Hepatocyte (in vitro differentiated cells): ENCODE measurements at regions not wholly inside any gene's neighbourhood (a gene's known extent, or its start where the extent isn't known, plus 50 kb on each side); places are given as distances from the start of the nearest gene placed in this dataset.
"Not testable (repeated sequence)": the region's sequence is repeated elsewhere in the genome, so short reads cannot be mapped to it uniquely, and the experiment has no call there.

Experiments used
- DNase-seq: peaks from one replicate; pipeline ENCODE4 v3.0.0-alpha.2; 2016; ENCODE audit warnings: low spot score
- H2AFZ ChIP-seq: fragments of 200-600 bp; sonication (generic); 2 replicates; pipeline ENCODE4 v1.6.0; 2016; ENCODE audit warnings: antibody characterized with exemption, mild to moderate bottlenecking
- H3K27ac ChIP-seq: fragments of 200-600 bp; sonication (generic); 2 replicates; pipeline ENCODE4 v1.5.1; 2016; ENCODE audit warnings: mild to moderate bottlenecking
- H3K27me3 ChIP-seq: fragments of 200-600 bp; sonication (generic); 2 replicates; pipeline ENCODE4 v1.6.1; 2016
- H3K36me3 ChIP-seq: fragments of 200-600 bp; sonication (generic); replicated peaks from 2 replicates; pipeline ENCODE4 v1.5.1; 2016; ENCODE audit warnings: low read depth; ENCODE audit not compliant: insufficient read depth
- H3K4me1 ChIP-seq: fragments of 200-600 bp; sonication (generic); 2 replicates; pipeline ENCODE4 v1.5.1; 2016; ENCODE audit warnings: mild to moderate bottlenecking, moderate library complexity; ENCODE audit not compliant: insufficient read depth
- H3K4me2 ChIP-seq: fragments of 200-600 bp; sonication (generic); 2 replicates; pipeline ENCODE4 v1.6.0; 2016
- H3K4me3 ChIP-seq: fragments of 200-600 bp; sonication (generic); 2 replicates; pipeline ENCODE4 v1.5.1; 2016; ENCODE audit warnings: mild to moderate bottlenecking
- H3K79me2 ChIP-seq: fragments of 200-600 bp; sonication (generic); 2 replicates; pipeline ENCODE4 v1.6.0; 2017; ENCODE audit warnings: mild to moderate bottlenecking
- H3K9me2 ChIP-seq: fragments of 200-600 bp; sonication (generic); replicated peaks from 2 replicates; pipeline ENCODE4 v1.6.0; 2017; ENCODE audit warnings: mild to moderate bottlenecking; ENCODE audit not compliant: insufficient read depth
- H3K9me3 ChIP-seq: fragments of 200-600 bp; sonication (generic); 2 replicates; pipeline ENCODE4 v1.5.1; 2016; ENCODE audit warnings: low read depth, mild to moderate bottlenecking
- H4K20me1 ChIP-seq: fragments of 200-600 bp; sonication (generic); 2 replicates; pipeline ENCODE4 v1.6.0; 2016; ENCODE audit warnings: mild to moderate bottlenecking; ENCODE audit not compliant: insufficient read depth, poor library complexity, severe bottlenecking
- EZH2 ChIP-seq: fragments of 200-600 bp; sonication (generic); IDR thresholded peaks from 2 replicates; pipeline ENCODE4 v1.6.1; 2016; ENCODE audit warnings: antibody characterized with exemption, mild to moderate bottlenecking, borderline replicate concordance
- EZH2phosphoT487 ChIP-seq: fragments of 200-600 bp; sonication (generic); IDR thresholded peaks from one replicate; pipeline ENCODE4 v1.6.1; 2018; ENCODE audit warnings: antibody characterized with exemption, mild to moderate bottlenecking, low read depth, moderate library complexity; ENCODE audit not compliant: unreplicated experiment, severe bottlenecking
- WGBS: methylation state at CpG from one replicate; pipeline ENCODE4 v1.1.6; 2016; ENCODE audit warnings: low lambda C conversion rate; ENCODE audit errors: missing lambda C conversion rate; 5-methylcytosine and 5-hydroxymethylcytosine counted together
- TF ChIP-seq, protein P1 (sequence below): fragments of 200-600 bp; sonication (generic); IDR thresholded peaks from 2 replicates; pipeline ENCODE4 v1.5.1; 2016; ENCODE audit warnings: antibody characterized with exemption, mild to moderate bottlenecking; ENCODE audit not compliant: poor library complexity

DNA sequence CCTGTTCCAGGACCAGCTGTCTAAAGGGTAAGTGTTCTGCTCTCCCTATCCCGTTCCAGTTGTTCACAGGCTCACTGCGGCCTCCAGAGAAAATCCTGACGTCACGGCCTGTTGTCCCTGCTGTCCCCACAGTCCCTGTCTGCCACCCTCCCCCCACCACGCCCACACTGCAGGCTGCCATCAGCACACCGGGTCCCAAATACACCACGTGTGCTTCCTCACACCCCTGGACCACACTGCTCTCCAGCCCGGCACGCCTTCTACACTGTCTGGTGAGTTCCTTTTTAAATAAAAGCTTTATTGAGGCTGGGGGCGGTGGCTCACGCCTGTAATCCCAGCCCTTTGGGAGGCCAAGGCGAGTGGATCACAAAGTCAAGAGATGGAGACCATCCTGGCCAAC lies 88.3 kb upstream of the RUFY1 start:
- Histone ChIP-seq H3K27ac (no peak overlapping the region), H3K79me2 (no peaks in the 10 kb centered on the region), H3K9me3 (no peaks in the 10 kb centered on the region), H2AFZ (no peak overlapping the region), H3K4me2 (no peak overlapping the region), H4K20me1 (no peaks in the 10 kb centered on the region), H3K27me3 (no peaks in the 10 kb centered on the region), H3K9me2 (no peaks in the 10 kb centered on the region), H3K4me3 (no peak overlapping the region), H3K4me1 (no peaks in the 10 kb centered on the region), H3K36me3 (no peaks in the 10 kb centered on the region)
- DNase-seq: no peak
- WGBS: 88% methylated on average over 12 of the region's 12 CpGs
- TF ChIP-seq, protein P1, sequence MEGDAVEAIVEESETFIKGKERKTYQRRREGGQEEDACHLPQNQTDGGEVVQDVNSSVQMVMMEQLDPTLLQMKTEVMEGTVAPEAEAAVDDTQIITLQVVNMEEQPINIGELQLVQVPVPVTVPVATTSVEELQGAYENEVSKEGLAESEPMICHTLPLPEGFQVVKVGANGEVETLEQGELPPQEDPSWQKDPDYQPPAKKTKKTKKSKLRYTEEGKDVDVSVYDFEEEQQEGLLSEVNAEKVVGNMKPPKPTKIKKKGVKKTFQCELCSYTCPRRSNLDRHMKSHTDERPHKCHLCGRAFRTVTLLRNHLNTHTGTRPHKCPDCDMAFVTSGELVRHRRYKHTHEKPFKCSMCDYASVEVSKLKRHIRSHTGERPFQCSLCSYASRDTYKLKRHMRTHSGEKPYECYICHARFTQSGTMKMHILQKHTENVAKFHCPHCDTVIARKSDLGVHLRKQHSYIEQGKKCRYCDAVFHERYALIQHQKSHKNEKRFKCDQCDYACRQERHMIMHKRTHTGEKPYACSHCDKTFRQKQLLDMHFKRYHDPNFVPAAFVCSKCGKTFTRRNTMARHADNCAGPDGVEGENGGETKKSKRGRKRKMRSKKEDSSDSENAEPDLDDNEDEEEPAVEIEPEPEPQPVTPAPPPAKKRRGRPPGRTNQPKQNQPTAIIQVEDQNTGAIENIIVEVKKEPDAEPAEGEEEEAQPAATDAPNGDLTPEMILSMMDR: no peak

DNA sequence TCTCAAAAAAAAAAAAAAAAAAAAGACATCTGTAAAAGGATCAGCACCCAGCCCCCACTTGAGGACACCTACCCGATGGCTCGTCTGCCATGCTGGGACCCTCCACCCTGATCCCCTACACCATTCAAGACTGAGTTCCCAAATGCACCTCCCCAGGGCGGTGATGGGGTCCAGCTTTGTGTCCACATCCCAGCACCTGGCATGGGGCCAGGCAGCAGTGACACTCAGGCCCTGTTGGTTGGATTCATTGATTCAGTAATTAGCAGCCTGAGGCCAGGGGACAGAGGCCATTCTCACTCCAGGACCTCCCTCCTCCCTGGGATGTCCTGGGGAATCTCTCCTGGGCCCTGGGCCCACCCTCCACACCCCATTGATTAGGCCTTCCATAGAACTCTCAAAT lies 88.8 kb upstream of the RUFY1 start:
- no peak overlapping the region for H3K4me3 ChIP-seq
- TF ChIP-seq, protein P1: no peak
- TF ChIP-seq EZH2phosphoT487: no peak
- no peak for TF ChIP-seq EZH2
- no peaks in the 10 kb centered on the region for H3K79me2 ChIP-seq
- no peaks in the 10 kb centered on the region for H4K20me1 ChIP-seq
- H2AFZ ChIP-seq: no peak overlapping the region
- no peaks in the 10 kb centered on the region for H3K9me2 ChIP-seq
- H3K4me2 ChIP-seq: no peak overlapping the region
- 96% methylated on average over 3 of the region's 3 CpGs for WGBS
- DNase-seq: no peak
- no peaks in the 10 kb centered on the region for H3K9me3 ChIP-seq
- no peak overlapping the region for H3K27ac ChIP-seq
- H3K4me1 ChIP-seq: no peaks in the 10 kb centered on the region
- no peaks in the 10 kb centered on the region for H3K27me3 ChIP-seq
- no peaks in the 10 kb centered on the region for H3K36me3 ChIP-seq

DNA sequence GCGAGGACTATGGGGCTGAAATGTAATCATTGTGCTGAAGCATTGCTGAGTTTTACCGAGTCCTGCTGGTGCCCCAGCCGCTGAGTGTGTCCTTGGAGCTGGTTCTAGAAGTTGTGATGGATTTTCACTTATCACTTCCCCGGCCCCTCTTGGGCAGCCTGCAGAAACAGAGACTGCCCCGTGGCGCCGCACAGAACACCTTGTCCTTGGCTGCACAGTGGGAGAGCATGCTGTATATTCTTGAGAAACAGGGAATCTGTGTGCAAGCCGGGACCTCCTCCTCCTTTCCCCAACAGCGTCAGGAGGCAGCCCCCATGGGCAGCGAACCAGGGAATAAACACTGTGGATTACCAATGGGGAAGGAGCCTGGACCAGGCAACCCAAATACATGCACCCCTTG lies 90.6 kb upstream of the RUFY1 start:
- no peak overlapping the region for H3K4me2 ChIP-seq
- WGBS: 75% methylated on average over 10 of the region's 10 CpGs

DNA sequence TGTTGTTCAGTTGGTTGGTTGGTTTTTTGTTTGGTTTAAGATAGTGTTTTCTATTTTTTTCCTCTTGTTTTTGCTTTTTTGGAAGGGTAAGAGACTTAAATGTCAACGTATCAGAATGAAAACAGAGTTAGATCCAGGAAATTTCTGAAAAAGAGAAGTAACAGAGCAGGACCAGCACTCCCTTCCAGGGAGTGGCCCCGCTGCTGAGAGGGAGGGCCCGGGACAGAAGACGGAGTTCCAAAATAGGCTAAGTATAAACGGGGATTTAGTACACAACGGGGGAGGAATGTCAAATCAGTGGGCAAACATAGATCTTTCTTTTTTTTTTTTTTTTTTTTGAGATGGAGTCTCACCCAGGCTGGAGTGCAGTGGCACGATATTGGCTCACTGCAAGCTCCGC lies 92.7 kb upstream of the RUFY1 start:
- TF ChIP-seq EZH2phosphoT487 (no peak), EZH2 (no peak)
- TF ChIP-seq, protein P1: no peak
- H3K79me2 ChIP-seq: no peaks in the 10 kb centered on the region
- no peaks in the 10 kb centered on the region for H3K4me1 ChIP-seq
- no peaks in the 10 kb centered on the region for H4K20me1 ChIP-seq
- no peak for DNase-seq
- H3K27ac ChIP-seq: no peak overlapping the region
- H2AFZ ChIP-seq: no peak overlapping the region
- H3K9me2 ChIP-seq: no peaks in the 10 kb centered on the region
- H3K4me3 ChIP-seq: no peak overlapping the region
- no peaks in the 10 kb centered on the region for H3K36me3 ChIP-seq
- no peaks in the 10 kb centered on the region for H3K9me3 ChIP-seq
- no peak overlapping the region for H3K4me2 ChIP-seq
- 92% methylated on average over 8 of the region's 8 CpGs for WGBS
- no peaks in the 10 kb centered on the region for H3K27me3 ChIP-seq

More for the DNA sequence above, 90.6 kb upstream of the RUFY1 start:
- Histone ChIP-seq H3K27ac (no peak overlapping the region), H3K27me3 (no peaks in the 10 kb centered on the region), H2AFZ (no peak overlapping the region), H3K9me2 (no peaks in the 10 kb centered on the region), H3K79me2 (no peaks in the 10 kb centered on the region), H3K36me3 (no peaks in the 10 kb centered on the region), H3K9me3 (no peaks in the 10 kb centered on the region), H3K4me3 (no peak overlapping the region), H3K4me1 (no peaks in the 10 kb centered on the region), H4K20me1 (no peaks in the 10 kb centered on the region)
- no peak for DNase-seq
- no peak for TF ChIP-seq EZH2

DNA sequence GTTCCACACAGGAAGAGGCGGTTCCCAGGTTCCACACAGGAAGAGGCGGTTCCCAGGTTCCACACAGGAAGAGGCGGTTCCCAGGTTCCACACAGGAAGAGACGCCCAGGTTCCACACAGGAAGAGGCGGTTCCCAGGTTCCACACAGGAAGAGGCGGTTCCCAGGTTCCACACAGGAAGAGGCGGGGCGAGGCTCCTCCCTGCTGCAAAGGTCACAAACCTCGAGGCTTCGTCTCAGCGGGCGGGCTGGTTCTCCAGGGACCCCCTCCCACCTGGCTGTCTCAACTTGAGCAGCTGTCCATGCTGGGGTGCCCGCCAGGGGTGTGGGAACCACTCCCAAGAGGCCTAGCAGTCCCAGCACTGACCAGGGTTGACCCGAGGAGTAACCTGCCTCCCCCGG lies 94.3 kb upstream of the RUFY1 start:
- H3K27me3 ChIP-seq, H3K27ac ChIP-seq, H2AFZ ChIP-seq, H4K20me1 ChIP-seq, H3K9me3 ChIP-seq, H3K79me2 ChIP-seq, H3K9me2 ChIP-seq, H3K4me1 ChIP-seq, DNase-seq, H3K4me2 ChIP-seq, H3K36me3 ChIP-seq, H3K4me3 ChIP-seq: not testable (repeated sequence)
- WGBS: 96% methylated on average over 12 of the region's 15 CpGs
